GM12872 (cell line): ENCODE measurements at regions not wholly inside any gene's neighbourhood (a gene's known extent, or its start where the extent isn't known, plus 50 kb on each side); places are given as distances from the start of the nearest gene placed in this dataset.

Experiments used
- CTCF ChIP-seq: IDR thresholded peaks from 3 replicates; pipeline ENCODE4 v1.5.1; 2011; ENCODE audit warnings: low read depth, mild to moderate bottlenecking, low read length, moderate library complexity; ENCODE audit not compliant: insufficient read depth

GRCh38 chr7:27397503-27397902, 154.9 kb downstream of the EVX1 start:
- TF ChIP-seq CTCF = no peak

GRCh38 chr7:27398851-27399250, 156.2 kb downstream of the EVX1 start:
- no peak for TF ChIP-seq CTCF

GRCh38 chr7:27399791-27400567, 157.4 kb downstream of the EVX1 start:
- TF ChIP-seq CTCF = no peak

GRCh38 chr7:27405780-27406179, 163.2 kb downstream of the EVX1 start:
- no peak for TF ChIP-seq CTCF

- no peak for TF ChIP-seq CTCF
These were observed 166.7 kb downstream of the EVX1 start for GRCh38 chr7:27409311-27409710.

GRCh38 chr7:27409776-27410175, 167.2 kb downstream of the EVX1 start:
- no peak for TF ChIP-seq CTCF

GRCh38 chr7:27410812-27411544, 168.4 kb downstream of the EVX1 start:
- TF ChIP-seq CTCF = no peak
